NOMO-1 treated with dmso at 0.1 percent for 144 hours (cell line): ENCODE measurements at regions not wholly inside any gene's neighbourhood (a gene's known extent, or its start where the extent isn't known, plus 50 kb on each side); places are given as distances from the start of the nearest gene placed in this dataset.

Experiments
- DNase-seq: peaks from one replicate; lab custom pipeline; 2025; ENCODE audit not compliant: unreplicated experiment; lab: John Stamatoyannopoulos, UW

DNA sequence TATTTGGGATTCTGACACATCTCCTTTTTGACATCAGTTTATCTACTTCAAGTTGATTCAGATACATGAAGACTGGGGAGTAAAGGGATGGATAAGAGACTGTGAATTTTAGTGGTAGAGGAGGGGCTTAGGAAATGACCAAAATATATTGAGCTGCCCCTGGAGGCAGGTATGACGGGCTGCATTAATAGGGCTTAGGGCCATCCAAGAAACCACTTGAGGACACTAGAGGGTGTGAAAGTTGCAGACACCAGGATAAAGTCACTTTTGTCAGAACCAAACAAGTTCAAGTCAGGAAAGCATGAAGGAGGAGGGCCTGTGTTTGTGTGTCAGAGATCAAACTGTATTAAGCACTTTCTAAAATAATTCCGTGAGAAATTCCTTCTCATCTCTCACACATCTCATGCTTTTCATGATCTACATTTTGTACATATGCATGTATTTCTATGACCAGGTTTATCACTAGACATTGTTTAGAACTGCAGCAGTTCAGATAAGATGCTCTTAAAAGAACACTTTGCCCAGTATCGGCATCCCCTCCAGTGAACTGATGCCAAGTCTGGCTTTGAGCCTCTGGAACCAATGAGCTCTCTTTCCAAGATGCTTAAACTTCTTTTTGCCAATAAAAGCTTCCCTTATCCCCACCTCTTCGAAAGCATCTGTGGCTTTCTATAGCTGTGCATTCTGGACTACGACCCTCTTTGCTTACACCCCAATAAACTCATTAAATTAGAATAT is 136.9 kb downstream of the SLC38A1 start:
- no peak for DNase-seq

DNA sequence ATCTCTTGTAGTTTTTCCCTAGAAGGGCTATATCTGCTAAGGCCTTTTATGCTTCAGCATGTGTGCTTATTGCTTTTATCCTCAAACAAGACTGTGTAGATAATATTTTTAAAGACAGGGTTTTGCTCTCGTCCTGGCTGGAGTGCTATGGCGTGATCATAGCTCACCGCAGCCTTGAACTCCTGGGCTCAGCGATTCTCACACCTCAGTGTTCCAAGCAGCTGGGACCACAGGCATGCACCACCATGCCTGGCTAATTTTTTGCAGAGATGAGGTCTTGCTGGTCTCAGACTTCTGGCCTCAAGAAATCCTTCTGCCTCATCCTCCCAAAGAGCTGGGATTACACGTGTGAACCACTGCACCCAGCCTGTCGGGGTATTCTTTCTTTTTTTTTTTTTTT is 137.3 kb upstream of the SCAF11 start:
- no peak for DNase-seq

DNA sequence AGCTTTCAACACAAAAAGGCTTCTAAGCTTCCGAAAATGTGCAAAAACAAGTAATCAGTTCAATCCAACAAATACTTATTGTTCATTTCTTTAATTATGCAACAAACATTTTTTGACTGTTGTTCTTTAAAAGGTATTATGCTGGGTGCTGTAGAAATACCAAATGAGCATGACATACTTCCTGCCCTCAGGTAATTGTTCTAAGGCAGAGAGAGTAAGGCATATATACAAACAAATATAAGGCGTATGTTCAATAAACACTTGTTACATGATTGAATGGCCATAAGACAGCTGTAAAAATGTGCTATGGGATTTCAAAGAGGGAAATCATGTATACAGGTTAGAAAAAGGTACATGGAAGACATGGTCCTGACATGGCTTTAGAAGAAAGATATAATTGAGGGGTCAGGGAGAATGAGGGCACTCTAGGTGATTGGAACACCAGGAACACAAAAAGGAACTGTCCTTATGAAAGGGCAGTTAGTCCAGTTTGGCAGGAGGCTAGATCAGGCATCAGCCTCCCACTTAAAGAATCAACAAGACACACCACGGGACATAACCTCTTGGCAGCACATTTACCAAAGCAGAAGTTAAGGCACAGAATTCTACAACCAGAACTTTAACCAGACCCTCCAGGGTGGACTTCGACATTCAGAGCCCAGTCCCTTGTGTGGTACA is 135.8 kb upstream of the SCAF11 start:
- no peak for DNase-seq

DNA sequence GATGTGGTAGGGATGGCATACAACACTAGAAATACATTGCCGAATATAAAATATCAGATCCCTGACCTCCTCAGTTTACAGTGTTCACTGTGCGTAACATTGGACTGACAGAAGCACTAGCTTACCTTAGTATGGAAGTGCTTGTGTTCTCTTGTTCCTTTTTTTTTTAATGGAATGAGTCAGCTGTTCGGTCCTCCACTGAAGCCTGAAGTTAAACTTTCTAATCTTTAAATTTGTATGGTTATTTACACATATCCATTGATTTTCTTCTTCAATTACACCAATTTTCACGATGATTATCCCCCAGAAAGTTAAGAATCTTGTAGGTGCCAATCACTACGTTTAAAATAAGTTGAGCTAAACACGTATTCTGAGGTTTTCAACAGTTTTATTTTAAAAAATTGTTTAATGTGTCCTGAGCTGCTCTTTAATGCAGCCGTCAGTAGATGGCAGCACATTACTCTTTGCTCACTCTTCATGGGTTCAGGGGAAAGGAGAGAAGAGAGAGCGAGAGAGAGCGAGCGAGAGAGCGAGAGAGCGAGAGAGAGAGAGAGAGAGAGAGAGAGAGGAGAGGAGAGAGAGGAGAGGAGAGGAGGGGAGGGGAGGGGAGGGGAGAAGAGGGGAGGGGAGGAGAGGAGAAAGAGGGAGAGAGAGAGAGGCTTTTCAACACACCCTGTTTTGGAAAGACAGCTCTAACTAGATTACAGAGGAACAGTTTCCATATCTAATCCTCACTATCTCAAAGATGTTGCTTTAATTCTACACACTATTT is 134.7 kb upstream of the SCAF11 start:
- peak; percentile 55 for DNase-seq

DNA sequence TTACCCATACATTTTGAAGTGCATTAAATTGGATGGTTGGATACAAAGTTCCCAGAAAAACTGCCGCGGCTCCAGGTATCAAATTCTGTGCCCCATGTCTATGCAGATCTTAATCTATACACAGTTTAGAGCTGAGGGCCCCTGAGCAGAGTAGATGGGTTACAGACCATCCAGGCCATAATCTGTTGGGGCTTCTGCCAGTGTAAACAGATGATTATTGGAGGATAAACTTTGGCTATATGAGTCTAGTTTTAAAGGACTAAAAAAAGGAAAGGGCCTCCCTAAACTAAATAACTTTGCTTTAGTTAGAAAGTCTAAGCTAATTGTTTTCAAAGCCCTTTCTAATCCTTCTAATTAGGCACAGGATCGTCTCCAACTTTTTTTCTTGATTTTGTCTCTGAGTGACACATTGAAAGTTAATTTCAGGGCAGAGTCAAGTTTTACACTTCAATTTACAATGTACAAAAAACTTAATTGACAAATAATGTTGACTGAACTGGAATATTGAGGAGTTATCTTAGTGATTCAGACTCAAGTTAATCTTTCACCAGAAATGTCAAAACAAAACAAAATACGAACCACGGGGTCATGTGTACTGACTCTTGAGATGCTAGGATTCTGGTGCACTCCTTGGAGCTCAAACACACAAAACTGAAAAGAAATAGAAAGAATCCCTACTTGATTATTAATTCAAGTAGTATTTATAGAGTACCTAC is 133.9 kb upstream of the SCAF11 start:
- no peak for DNase-seq

DNA sequence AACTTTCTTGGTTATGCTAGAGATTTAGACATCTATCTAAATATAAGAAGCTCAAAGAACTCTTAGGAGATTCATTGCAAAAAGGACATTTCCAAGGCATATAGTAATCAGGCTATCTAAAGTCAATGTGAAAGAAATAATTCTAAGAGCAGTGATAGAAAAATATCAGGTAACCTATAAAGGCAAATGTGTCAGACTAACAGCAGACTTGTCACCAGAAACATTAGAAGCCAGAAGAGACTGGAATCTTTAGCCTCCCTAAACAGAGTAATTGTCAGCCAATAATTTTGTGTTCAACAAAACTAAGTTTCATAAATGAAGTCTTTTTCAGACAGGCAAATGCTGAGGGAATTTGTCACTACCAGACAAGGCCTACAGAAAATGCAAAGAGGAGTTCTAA is 122.0 kb upstream of the SCAF11 start:
- DNase-seq, result no peak

DNA sequence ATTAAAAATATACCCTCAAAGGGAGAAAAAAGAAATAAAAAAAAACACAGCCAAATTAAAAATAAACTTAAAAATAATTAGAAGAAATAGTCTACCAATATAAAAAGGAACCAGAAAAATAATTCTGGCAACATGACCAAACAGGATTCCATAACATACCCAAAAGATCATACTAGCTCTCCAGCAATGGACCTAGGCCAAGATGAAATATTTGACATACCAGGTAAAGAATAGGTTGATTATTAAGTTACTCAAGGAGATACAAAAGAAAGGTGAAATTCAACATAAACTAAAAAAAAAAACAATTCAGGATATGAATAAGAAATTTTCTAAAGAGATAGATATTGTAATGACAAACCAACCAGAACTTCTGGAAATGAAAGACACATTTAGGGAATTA is 121.3 kb upstream of the SCAF11 start:
- no peak for DNase-seq

DNA sequence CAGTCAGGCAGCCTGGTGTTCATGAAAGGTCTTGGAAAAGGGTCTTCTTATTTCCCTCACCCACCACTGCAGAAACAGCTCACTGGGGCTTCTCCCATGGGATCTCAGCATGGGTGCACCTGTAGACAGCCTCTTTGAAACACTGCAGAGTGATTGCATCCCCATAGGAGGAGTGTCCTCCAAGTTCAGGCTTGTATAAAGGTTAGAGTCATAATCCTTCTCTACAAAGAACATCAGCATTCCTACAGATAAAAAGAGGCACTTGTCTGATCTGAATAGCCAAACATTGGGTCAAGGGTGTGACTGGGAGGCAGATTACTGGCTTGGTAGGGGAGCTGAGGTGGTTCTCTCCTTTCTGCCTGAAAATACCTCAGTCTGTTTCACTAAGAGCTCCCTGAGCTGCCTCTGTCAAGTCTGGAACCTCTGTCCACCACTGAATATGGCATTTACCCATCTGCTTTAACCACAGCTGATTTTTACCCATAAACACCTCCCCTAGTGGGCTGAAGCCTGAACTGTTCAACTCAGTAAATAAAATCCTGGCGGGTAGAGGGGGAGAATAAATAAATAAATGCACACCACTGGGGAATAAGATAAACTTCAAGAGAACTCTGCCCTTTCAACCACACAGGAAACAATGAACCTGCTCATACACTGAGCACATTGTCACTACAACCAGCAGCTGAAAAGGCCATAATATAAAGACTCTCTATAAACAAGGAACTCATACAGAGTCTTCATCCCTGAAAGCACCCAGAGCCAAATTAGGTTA is 120.7 kb upstream of the SCAF11 start:
- DNase-seq, result no peak

DNA sequence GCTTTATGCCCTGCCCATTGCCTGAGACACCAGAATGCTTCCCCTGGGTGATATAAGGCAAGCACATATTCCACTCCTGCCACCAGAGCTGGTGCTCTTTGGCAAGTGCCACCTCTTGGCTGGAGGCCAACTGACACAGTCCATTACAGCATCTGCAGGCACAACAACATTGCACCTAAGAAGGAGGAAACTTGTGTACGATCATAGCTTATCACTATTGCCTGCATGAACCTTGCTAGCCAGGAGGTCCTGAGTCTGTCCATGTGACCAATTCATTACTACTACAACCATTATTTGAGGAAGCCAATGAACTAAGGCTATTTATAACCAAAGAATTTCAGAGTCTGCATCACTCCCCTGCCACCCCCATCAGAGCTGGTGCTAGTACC is 119.8 kb upstream of the SCAF11 start:
- DNase-seq, result no peak

DNA sequence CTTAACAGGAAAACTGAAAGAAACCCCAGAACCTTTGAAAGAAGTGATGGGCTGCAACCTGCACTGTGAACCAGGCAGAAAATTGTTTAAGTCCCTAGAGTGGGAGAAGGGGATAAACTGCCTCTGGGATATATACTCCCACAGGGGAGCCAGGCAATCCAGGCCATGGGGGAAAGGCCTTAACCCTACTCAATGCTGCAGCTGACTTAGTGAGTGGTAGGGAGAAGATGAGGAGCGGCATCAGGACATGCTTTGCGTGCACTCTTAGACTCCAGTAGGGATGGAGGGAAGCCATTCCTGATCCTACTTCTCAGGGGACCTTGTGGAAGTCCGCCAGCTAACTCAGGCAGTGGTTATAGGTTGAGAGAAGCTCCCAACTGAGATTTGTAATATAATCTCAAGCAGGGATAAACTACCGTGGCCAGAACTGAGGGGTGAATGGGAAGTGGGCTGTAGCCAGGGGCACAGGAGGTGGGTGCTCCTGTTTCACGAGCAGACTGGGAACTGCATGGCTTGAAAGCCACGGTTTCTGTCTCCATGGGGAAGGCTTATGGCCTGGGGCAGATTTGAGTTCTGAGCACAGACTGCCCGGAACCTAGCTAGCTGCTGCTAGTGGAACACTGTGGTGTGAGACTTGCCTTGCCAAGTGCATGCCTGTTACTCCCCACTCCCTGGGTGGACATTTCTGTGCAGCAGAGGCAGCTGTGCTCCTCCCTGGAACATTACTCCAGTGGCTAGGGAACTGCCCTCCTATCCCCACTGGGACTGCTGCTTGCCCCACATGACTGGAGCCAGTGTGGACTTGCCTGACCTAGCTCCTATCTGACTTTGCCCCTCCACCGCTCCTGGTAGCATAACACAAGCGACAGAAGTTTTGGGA is 119.2 kb upstream of the SCAF11 start:
- DNase-seq, result no peak

DNA sequence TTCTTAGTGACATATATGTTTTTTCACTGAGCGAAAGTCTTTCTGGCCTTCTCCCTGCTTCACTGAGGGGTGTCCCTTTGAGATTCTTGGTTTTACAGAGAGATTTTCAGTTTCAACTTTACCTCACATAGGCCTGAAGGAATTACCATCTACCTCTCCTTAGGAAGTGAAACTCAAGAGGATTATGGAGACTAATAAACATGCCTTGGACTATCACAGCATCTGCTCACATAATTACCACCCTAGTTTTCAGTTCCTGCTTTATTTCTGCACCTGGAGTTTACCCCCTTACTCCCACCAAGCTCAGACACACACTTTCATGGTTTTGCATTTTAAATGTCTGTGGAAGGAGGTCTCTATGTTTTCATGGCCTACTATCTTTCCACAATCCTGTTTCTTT is 118.3 kb upstream of the SCAF11 start:
- DNase-seq, result no peak

DNA sequence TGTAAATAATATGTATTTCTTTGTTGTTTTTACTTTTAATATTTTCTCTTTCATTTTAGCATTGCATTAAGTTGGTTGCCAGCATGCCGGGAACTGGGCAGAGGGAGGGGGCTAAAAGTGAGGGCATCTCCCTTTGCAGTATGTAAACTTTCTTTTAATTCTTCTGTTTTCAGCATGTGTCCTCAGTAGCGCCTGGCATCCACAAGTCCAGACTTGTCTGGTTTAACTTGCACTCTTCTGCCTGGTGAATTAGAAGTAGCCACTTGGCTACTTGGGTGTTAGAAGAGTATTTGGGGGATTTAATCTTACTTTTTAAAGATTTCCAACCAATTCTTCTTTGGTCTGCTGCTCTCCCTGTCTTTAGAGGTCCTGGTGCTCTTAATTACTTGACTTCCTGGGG is 117.2 kb upstream of the SCAF11 start:
- no peak for DNase-seq

DNA sequence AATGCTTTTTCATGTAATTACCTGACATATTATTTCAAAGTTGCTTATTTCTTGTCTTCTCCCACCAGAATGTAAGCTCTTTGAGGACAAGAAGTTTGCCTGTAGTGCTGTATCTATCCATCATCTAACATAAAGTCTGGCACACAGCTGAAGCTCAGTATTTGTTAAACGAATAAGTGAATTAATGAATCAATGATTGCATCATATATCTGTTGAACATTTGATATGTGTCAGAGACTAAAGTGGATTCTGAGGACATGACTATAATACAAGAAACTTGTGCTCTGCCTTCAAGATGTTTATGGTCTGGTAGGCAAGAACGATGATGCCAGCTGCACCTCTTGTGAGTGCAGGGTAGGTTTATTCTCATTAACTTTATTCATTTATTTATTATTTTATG is 115.4 kb upstream of the SCAF11 start:
- DNase-seq, result no peak

DNA sequence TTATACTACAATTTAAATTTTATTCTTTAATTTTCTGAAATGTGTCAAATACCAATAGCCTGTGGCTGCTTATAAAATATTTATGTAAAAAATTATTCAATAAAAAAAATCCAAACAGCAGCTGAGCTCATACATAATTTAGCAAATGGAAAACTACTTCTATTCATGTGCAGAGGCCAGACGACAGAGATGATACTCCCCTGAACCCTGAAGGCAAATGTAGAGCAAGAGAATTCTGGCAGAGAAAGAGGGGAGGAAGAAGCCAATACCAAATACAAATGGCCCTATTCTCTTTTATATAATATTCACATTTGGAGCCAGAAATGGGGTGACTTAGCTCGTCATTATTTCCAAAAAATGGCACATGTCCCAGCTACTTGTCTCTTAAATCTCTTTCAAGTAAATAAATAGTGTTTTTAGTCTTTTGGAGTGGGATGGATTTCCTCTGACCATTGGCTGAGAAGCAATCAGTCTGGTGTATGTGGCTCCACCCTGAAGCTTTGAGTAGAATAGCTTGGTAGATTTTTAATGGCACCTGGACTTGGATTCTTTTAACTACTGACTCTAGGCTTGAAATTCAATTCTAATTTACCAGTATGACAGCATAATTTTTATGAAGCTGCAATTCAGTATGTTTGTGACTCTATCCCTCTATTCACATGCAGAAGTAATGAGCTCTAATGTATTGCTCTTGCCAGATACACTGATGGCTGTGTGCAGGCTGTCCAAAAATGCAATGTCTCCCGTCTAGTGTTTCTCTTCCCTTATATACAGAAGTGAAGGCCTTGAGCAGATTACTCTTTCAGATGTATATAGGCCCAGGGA is 113.4 kb upstream of the SCAF11 start:
- no peak for DNase-seq

DNA sequence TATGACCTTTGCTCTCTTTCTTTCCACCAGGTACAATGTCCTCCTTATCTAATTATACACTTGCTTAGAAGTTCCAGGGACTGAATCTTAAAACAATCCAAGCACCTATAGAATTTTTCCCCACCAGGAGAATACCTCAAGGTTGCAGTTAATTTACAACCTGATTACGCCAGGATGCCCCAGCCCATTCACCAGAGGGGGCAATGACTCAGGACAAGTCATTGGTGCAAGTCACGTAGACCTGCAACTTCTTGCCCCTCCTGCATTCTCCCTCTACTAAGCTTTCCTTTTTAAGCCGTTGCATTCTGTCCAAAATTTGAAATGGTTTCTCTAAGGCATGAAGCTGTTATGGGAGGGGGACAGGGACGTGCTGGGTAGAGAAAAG is 111.1 kb upstream of the SCAF11 start:
- no peak for DNase-seq

DNA sequence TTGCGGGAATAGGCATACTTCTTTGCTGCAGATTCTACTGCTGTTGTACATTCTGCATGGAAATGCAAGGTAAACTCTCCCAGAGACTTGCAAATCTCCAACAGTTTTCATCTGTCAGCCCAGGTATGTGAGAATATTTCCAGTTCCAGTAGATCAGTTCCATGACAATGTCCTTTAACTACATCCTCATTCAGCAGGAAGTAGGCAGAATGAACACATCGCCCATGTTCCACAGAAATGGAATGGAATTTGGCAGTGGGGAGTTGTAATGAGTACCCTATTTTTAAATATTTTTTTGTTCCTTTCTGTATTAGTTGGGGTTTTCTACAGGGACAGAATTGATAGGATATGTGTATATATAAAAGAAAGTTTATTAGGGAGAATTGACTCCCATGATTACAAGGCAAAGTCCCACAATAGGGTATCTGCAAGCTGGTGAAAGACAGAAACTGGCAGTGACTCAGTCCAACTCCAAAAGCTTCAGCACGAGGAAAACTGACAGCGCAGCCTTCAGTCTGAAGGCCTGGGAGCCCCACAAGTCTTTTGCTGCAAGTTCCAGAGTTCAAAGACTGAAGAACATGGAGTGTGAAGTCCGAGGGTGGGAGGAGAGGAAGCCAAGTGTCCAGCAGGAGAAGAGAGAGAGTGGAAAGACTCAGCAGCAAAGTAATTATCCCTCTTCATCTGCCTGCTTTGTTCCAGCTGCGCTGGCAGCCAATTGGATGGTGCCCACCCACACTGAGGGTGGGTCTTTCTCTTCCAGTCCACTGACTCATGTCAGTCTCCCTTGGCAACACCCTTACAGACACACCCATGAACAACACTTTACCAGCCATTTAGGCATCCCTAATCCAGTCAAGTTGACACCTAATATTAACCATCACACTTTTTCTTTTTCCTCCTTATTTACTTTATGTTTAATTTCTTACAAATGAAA is 110.4 kb upstream of the SCAF11 start:
- no peak for DNase-seq

DNA sequence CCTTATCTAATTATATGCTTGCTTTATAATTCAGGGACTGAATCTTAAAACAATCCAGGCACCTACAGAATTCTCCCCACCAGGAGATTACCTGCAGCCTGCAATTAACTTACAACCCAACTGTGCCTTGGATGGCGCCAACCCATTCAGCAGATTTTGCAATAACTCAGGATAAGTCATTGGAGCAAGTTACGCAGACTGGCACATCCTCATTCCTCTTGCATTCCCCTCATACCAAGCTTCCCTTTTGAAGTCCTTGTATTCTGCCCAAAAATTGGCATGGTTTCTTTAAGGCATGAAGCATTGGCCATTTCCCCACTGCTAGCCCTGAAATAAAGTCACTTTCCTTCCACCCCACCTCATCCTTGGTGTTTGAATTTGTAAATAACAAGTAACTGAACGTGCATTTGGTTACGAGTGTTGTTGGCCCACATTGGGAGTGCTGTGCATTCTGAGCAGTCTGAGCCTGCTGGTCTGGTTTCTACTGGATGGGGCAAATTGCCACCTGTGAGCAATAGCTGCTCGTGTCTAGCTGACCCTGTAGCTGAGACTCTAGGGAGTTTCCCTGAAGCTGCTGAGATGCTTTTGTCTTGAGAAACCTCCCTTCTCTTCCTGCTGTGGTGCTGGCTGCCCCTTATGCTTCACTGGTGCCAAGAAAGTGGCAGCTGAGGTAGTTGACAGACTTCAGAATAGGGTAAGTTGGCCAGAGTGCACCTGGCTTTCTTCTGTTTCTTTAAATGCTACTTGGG is 99.2 kb upstream of the SCAF11 start:
- no peak for DNase-seq
